Suprapubic skin (tissue), 4 donors: ENCODE measurements at regions not wholly inside any gene's neighbourhood (a gene's known extent, or its start where the extent isn't known, plus 50 kb on each side); places are given as distances from the start of the nearest gene placed in this dataset.

Experiments used
- CTCF ChIP-seq, 2 donors: fragments of 200-600 bp in 1 of 2; fragments of 450-650 bp in 1 of 2; sonication (generic) in 1 of 2; IDR thresholded peaks; one replicate each; pipeline ENCODE4 v1.5.1; 2016 to 2019; ENCODE audit warnings: antibody characterized with exemption in 2 of 2, mild to moderate bottlenecking in 1 of 2, moderate library complexity in 1 of 2
- EP300 ChIP-seq: sonication (generic); formaldehyde crosslinking; IDR thresholded peaks from one replicate; pipeline ENCODE4 v1.6.1; 2017; ENCODE audit warnings: antibody characterized with exemption
- POLR2AphosphoS5 ChIP-seq, 3 donors: sonication (generic); formaldehyde crosslinking; IDR thresholded peaks; one replicate each; pipeline ENCODE4 v1.6.1; 2017; ENCODE audit warnings: antibody characterized with exemption in 3 of 3

GRCh38 chr18:78273876-78274275, 705.7 kb upstream of the SALL3 start:
- TF ChIP-seq POLR2AphosphoS5 (IDR thresholded peaks at IDR 0.05) (no peak), CTCF (IDR thresholded peaks at IDR 0.05) (no peak), EP300 (no peak)
